H7 (cell line): ENCODE measurements at regions not wholly inside any gene's neighbourhood (a gene's known extent, or its start where the extent isn't known, plus 50 kb on each side); places are given as distances from the start of the nearest gene placed in this dataset.

Experiments used
- DNase-seq: peaks from one replicate; pipeline ENCODE4 v3.0.0; 2012
- H3K27me3 ChIP-seq: 2 replicates; pipeline ENCODE4 v1.6.0; 2011; ENCODE audit warnings: mild to moderate bottlenecking, low read length; ENCODE audit not compliant: control insufficient read depth, insufficient read depth
- H3K36me3 ChIP-seq: replicated peaks from 2 replicates; pipeline ENCODE4 v1.5.1; 2011; ENCODE audit warnings: low read length; ENCODE audit not compliant: control insufficient read depth, insufficient read depth
- H3K4me3 ChIP-seq: 2 replicates; pipeline ENCODE4 v1.5.1; 2011; ENCODE audit warnings: low read depth, mild to moderate bottlenecking, control low read depth, low read length, moderate library complexity; ENCODE audit not compliant: insufficient read depth

DNA sequence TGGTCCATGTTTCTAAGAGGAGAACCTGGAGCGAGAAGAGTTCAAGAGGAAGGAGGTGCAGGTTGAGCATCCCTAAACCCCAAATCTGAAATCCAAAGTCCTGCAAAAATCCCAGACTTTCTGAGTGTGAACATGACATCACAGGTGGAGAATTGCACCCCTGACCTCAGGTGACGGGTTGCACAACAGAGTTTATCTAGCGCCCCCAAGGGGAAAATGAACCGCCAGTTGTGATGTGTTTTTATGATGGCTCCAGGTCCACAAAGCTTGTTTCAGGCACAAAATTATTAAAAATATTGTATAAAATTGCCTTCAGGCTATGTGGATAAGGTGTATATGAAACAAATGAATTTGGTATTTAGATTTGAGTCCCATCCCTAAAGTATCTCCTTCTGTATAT is 420.0 kb downstream of the GABRB3 start:
- Histone ChIP-seq H3K4me3 (no peak overlapping the region), H3K36me3 (no peaks in the 10 kb centered on the region), H3K27me3 (no peaks in the 10 kb centered on the region)
- DNase-seq: peak; percentile 32

DNA sequence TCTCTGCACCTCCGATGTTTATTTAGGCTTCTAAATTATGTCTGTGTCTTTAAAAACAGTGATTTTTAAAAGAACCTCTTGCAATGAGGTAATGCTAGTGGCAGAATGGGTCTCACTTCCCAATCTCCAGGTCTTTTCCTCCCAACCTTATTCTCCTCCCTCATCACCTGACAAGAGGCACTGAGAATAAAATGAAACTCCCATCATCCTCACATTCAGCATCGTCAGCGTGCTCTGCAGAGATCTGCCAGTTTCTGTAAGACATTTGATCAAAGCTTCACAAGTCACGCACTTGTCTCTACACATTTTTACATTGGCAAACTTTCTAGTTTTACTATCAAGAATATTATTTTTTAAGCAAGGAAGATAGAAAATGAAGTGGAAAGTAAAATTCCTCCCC is 420.5 kb downstream of the GABRB3 start:
- H3K4me3 ChIP-seq: no peak overlapping the region
- DNase-seq: no peak
- no peaks in the 10 kb centered on the region for H3K27me3 ChIP-seq
- H3K36me3 ChIP-seq: no peaks in the 10 kb centered on the region

- no peaks in the 10 kb centered on the region for H3K36me3 ChIP-seq
- DNase-seq: peak; percentile 40
- no peaks in the 10 kb centered on the region for H3K27me3 ChIP-seq
- no peak overlapping the region for H3K4me3 ChIP-seq
Observed at GRCh38 chr15:26325495-26325894, 447.4 kb downstream of the GABRB3 start.

- DNase-seq: no peak
- no peaks in the 10 kb centered on the region for H3K27me3 ChIP-seq
- no peaks in the 10 kb centered on the region for H3K36me3 ChIP-seq
- H3K4me3 ChIP-seq: no peak overlapping the region
Observed at GRCh38 chr15:26323566-26323965, 449.3 kb downstream of the GABRB3 start.

- no peaks in the 10 kb centered on the region for H3K27me3 ChIP-seq
- no peaks in the 10 kb centered on the region for H3K36me3 ChIP-seq
- DNase-seq: no peak
- H3K4me3 ChIP-seq: no peak overlapping the region
Observed at GRCh38 chr15:26318689-26319088, 454.2 kb downstream of the GABRB3 start.

- Histone ChIP-seq H3K27me3 (no peaks in the 10 kb centered on the region), H3K4me3 (no peak overlapping the region)
- no peak for DNase-seq
Observed at GRCh38 chr15:26314577-26314976, 451.4 kb upstream of the ATP10A start.

DNA sequence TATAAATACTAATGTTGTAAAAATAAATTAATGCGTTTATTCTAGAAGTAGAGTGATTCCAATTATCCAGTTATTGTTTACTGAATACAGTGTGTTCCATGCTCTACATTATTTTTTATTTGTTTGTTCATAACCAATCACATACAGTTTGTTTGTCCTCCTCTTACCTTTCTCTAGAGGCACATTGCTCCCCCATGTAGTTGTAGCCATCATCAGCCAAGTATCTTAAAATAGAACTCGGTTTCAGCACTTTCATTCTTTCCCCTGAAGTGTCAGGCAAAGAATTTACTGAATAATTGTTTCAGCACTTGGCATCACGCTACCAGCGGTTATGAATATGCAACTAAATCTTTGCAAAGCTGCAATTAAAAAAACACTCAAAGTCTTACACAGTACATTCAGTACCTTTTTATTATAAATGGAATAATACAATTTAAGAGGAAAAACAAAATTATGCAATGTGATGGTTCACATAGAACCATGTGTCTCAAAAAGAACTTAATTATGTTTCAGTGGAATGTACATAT is 448.6 kb upstream of the ATP10A start:
- DNase-seq: no peak
- Histone ChIP-seq H3K27me3 (no peaks in the 10 kb centered on the region), H3K36me3 (no peaks in the 10 kb centered on the region), H3K4me3 (no peak overlapping the region)

More at GRCh38 chr15:26314577-26314976, 451.4 kb upstream of the ATP10A start:
- H3K36me3 ChIP-seq: no peaks in the 10 kb centered on the region

- Histone ChIP-seq H3K27me3 (no peaks in the 10 kb centered on the region), H3K36me3 (no peaks in the 10 kb centered on the region), H3K4me3 (no peak overlapping the region)
- DNase-seq: no peak
Observed at GRCh38 chr15:26298659-26299170, 435.6 kb upstream of the ATP10A start.

DNA sequence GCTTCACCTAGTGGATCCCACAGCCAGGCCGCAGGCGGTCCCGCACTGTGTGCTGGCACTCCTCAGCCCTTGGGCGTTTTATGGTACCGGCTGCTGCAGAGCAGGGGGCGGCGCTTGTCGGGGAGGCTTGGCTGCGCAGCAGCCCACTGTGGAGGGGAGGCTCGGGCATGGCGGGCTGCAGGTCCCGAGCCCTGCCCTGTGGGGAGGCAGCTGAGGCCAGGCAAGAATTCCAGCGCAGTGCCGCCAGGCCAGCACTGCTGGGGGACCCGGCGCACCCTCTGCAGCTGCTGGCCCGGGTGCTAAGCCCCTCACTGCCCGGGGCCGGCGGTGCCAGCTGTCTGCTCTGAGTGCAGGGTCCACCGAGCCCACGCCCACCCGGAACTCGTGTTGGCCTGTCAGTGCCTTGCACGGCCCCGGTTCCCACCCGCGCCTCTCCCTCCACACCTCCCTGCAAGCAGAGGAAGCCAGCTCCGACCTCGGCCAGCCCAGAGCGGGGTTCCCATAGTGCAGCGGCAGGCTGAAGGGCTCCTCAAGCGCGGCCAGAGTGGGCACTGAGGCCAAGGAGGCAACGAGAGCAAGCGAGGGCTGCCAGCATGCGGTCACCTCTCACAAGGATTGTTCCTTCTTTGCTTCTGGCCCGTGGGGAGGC is 435.0 kb upstream of the ATP10A start:
- DNase-seq: no peak
- Histone ChIP-seq H3K36me3 (no peaks in the 10 kb centered on the region), H3K27me3 (no peaks in the 10 kb centered on the region), H3K4me3 (no peak overlapping the region)

- no peaks in the 10 kb centered on the region for H3K27me3 ChIP-seq
- peak; percentile 35 for DNase-seq
- H3K4me3 ChIP-seq: no peak overlapping the region
- no peaks in the 10 kb centered on the region for H3K36me3 ChIP-seq
Observed at GRCh38 chr15:26295336-26296085, 432.4 kb upstream of the ATP10A start.

GRCh38 chr15:26294059-26294689 is 431.0 kb upstream of the ATP10A start:
- peak; percentile 77 for DNase-seq
- Histone ChIP-seq H3K36me3 (no peaks in the 10 kb centered on the region), H3K27me3 (no peaks in the 10 kb centered on the region), H3K4me3 (no peak overlapping the region)

DNA sequence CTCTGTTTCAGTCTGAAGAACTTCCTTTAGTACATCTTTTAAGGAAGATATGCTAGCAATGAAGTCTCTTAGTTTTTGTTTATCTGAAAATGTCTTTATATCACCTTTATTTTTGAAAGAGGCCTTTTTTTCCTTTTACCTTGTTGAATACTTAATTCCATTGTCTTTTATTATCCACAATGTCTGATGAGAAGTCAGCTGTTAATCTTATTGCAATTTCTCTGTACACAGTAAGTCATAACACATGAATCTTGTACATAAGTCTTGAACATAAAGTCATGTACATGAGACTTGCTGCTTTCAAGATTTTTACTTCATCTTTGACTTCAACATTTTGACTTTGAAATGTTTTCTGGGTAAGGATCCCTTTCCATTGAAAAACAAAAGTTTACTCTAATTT is 424.3 kb upstream of the ATP10A start:
- DNase-seq: no peak
- Histone ChIP-seq H3K27me3 (no peaks in the 10 kb centered on the region), H3K36me3 (no peaks in the 10 kb centered on the region), H3K4me3 (no peak overlapping the region)

DNA sequence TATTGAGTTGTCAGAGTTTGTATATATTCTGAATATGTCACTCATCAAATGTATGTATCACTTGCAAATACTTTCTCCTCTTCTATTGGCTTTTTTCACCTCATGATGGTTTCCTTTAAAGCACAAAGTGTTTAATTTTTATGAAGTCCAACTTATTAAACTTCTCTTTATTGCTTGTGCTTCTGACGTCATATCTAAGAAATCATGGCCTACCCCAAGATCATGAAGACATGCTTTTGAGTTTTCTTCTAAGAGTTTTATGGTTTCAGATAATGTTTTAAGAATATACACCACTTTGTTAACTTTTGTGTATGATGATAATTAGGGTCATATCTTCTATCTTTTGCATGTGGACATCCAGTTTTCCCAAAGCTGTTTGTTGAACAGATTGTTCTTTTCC is 417.2 kb upstream of the ATP10A start:
- no peaks in the 10 kb centered on the region for H3K27me3 ChIP-seq
- DNase-seq: no peak

GRCh38 chr15:26261966-26262365 is 398.8 kb upstream of the ATP10A start:
- no peak overlapping the region for H3K4me3 ChIP-seq
- no peaks in the 10 kb centered on the region for H3K36me3 ChIP-seq
- H3K27me3 ChIP-seq: no peaks in the 10 kb centered on the region
- DNase-seq: no peak

More for the DNA sequence above, 417.2 kb upstream of the ATP10A start:
- Histone ChIP-seq H3K4me3 (no peak overlapping the region), H3K36me3 (no peaks in the 10 kb centered on the region)

GRCh38 chr15:26261413-26261812 is 398.3 kb upstream of the ATP10A start:
- no peak overlapping the region for H3K4me3 ChIP-seq
- H3K27me3 ChIP-seq: no peaks in the 10 kb centered on the region
- H3K36me3 ChIP-seq: no peaks in the 10 kb centered on the region
- no peak for DNase-seq
